ENCODE measurements at regions not wholly inside any gene's neighbourhood (a gene's known extent, or its start where the extent isn't known, plus 50 kb on each side); places are given as distances from the start of the nearest gene placed in this dataset.

- Histone ChIP-seq H3K9ac (ENCODE audit: low read depth, low read length) (no peak overlapping the region), H3K27me3 (ENCODE audit: control insufficient read depth, insufficient read depth, low read length) (no peaks in the 10 kb centered on the region), H3K36me3 (ENCODE audit: control insufficient read depth, insufficient read depth, low read length) (no peaks in the 10 kb centered on the region), H3K4me1 (ENCODE audit: control insufficient read depth, insufficient read depth, low read length) (no peaks in the 10 kb centered on the region), H3K4me3 (ENCODE audit: low read depth, low read length) (no peak overlapping the region), H3K9me3 (ENCODE audit: control insufficient read depth, insufficient read depth, low read length) (no peaks in the 10 kb centered on the region)
Observed at GRCh38 chr12:24476310-24476709, 472.6 kb downstream of the BCAT1 start.

- H3K9ac ChIP-seq (ENCODE audit: low read depth, low read length): no peak overlapping the region
- no peak overlapping the region for H3K4me3 ChIP-seq (ENCODE audit: low read depth, low read length)
- H3K9me3 ChIP-seq (ENCODE audit: control insufficient read depth, insufficient read depth, low read length): no peaks in the 10 kb centered on the region
- H3K4me1 ChIP-seq (ENCODE audit: control insufficient read depth, insufficient read depth, low read length): no peaks in the 10 kb centered on the region
- H3K36me3 ChIP-seq (ENCODE audit: control insufficient read depth, insufficient read depth, low read length): no peaks in the 10 kb centered on the region
- H3K27me3 ChIP-seq (ENCODE audit: control insufficient read depth, insufficient read depth, low read length): no peaks in the 10 kb centered on the region
Observed at GRCh38 chr12:24475337-24475736, 473.6 kb downstream of the BCAT1 start.

- Histone ChIP-seq H3K4me1 (ENCODE audit: control insufficient read depth, insufficient read depth, low read length) (no peaks in the 10 kb centered on the region), H3K9ac (ENCODE audit: low read depth, low read length) (no peak overlapping the region), H3K36me3 (ENCODE audit: control insufficient read depth, insufficient read depth, low read length) (no peaks in the 10 kb centered on the region), H3K4me3 (ENCODE audit: low read depth, low read length) (no peak overlapping the region), H3K27me3 (ENCODE audit: control insufficient read depth, insufficient read depth, low read length) (no peaks in the 10 kb centered on the region), H3K9me3 (ENCODE audit: control insufficient read depth, insufficient read depth, low read length) (no peaks in the 10 kb centered on the region)
Observed at GRCh38 chr12:24473097-24473496, 475.8 kb downstream of the BCAT1 start.

DNA sequence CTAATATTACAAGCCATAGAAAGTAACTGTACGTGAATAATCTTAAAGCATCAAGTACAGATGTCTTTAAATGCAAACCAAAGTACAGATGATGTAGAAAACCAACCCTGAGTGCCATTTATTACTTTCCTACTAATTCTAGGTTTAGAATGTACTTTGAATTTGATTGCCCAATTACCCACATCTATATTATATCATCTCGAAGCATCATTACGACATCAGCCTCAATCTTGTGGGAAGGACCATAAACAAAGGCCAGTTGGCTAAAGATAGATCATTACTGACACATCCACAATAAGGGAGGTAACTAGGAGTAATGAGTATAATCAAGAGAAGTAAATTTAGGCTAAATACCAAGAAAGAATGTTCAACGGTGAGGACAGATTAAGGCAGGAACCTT is 478.9 kb downstream of the BCAT1 start:
- Histone ChIP-seq H3K4me1 (ENCODE audit: control insufficient read depth, insufficient read depth, low read length) (no peaks in the 10 kb centered on the region), H3K9ac (ENCODE audit: low read depth, low read length) (no peak overlapping the region), H3K36me3 (ENCODE audit: control insufficient read depth, insufficient read depth, low read length) (no peaks in the 10 kb centered on the region), H3K27me3 (ENCODE audit: control insufficient read depth, insufficient read depth, low read length) (no peaks in the 10 kb centered on the region), H3K9me3 (ENCODE audit: control insufficient read depth, insufficient read depth, low read length) (no peaks in the 10 kb centered on the region), H3K4me3 (ENCODE audit: low read depth, low read length) (no peak overlapping the region)

GRCh38 chr12:24469089-24469488 is 479.8 kb downstream of the BCAT1 start:
- no peak overlapping the region for H3K9ac ChIP-seq (ENCODE audit: low read depth, low read length)
- H3K9me3 ChIP-seq (ENCODE audit: control insufficient read depth, insufficient read depth, low read length): no peaks in the 10 kb centered on the region
- no peaks in the 10 kb centered on the region for H3K4me1 ChIP-seq (ENCODE audit: control insufficient read depth, insufficient read depth, low read length)
- H3K36me3 ChIP-seq (ENCODE audit: control insufficient read depth, insufficient read depth, low read length): no peaks in the 10 kb centered on the region
- no peaks in the 10 kb centered on the region for H3K27me3 ChIP-seq (ENCODE audit: control insufficient read depth, insufficient read depth, low read length)
- H3K4me3 ChIP-seq (ENCODE audit: low read depth, low read length): no peak overlapping the region

GRCh38 chr12:24467226-24467625 is 481.7 kb downstream of the BCAT1 start:
- H3K9ac ChIP-seq (ENCODE audit: low read depth, low read length): no peak overlapping the region
- H3K27me3 ChIP-seq (ENCODE audit: control insufficient read depth, insufficient read depth, low read length): no peaks in the 10 kb centered on the region
- no peaks in the 10 kb centered on the region for H3K36me3 ChIP-seq (ENCODE audit: control insufficient read depth, insufficient read depth, low read length)
- H3K4me1 ChIP-seq (ENCODE audit: control insufficient read depth, insufficient read depth, low read length): no peaks in the 10 kb centered on the region
- no peaks in the 10 kb centered on the region for H3K9me3 ChIP-seq (ENCODE audit: control insufficient read depth, insufficient read depth, low read length)
- no peak overlapping the region for H3K4me3 ChIP-seq (ENCODE audit: low read depth, low read length)

- H3K4me1 ChIP-seq (ENCODE audit: control insufficient read depth, insufficient read depth, low read length): no peaks in the 10 kb centered on the region
- H3K36me3 ChIP-seq (ENCODE audit: control insufficient read depth, insufficient read depth, low read length): no peaks in the 10 kb centered on the region
- no peak overlapping the region for H3K4me3 ChIP-seq (ENCODE audit: low read depth, low read length)
- no peaks in the 10 kb centered on the region for H3K27me3 ChIP-seq (ENCODE audit: control insufficient read depth, insufficient read depth, low read length)
- H3K9ac ChIP-seq (ENCODE audit: low read depth, low read length): no peak overlapping the region
- H3K9me3 ChIP-seq (ENCODE audit: control insufficient read depth, insufficient read depth, low read length): no peaks in the 10 kb centered on the region
Observed at GRCh38 chr12:24463375-24463774, 485.5 kb downstream of the BCAT1 start.

DNA sequence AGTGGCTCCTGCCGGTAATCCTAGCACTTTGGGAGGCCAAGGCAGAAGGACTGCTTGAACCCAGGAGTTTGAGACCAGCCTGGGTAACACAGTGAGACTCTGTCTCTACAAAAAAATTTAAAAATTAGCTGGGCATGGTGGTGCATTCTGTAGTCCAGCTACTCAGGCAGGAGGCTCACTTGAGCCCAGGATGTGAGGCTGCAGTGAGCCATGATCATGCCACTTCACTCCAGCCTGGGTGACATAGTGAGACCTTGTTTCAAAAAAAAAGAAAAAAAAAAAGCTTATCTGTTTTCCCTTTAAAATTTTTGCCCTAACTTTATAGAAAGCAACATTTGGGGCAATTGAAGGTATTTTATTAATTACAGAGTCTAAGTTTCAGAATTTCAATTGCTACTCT is 486.0 kb downstream of the BCAT1 start:
- H3K9me3 ChIP-seq (ENCODE audit: control insufficient read depth, insufficient read depth, low read length): no peaks in the 10 kb centered on the region
- H3K4me3 ChIP-seq (ENCODE audit: low read depth, low read length): no peak overlapping the region
- H3K9ac ChIP-seq (ENCODE audit: low read depth, low read length): no peak overlapping the region
- H3K36me3 ChIP-seq (ENCODE audit: control insufficient read depth, insufficient read depth, low read length): no peaks in the 10 kb centered on the region
- no peaks in the 10 kb centered on the region for H3K27me3 ChIP-seq (ENCODE audit: control insufficient read depth, insufficient read depth, low read length)
- H3K4me1 ChIP-seq (ENCODE audit: control insufficient read depth, insufficient read depth, low read length): no peaks in the 10 kb centered on the region

GRCh38 chr12:24460506-24460905 is 488.4 kb downstream of the BCAT1 start:
- no peak overlapping the region for H3K9ac ChIP-seq (ENCODE audit: low read depth, low read length)
- H3K4me3 ChIP-seq (ENCODE audit: low read depth, low read length): no peak overlapping the region
- no peaks in the 10 kb centered on the region for H3K4me1 ChIP-seq (ENCODE audit: control insufficient read depth, insufficient read depth, low read length)
- H3K36me3 ChIP-seq (ENCODE audit: control insufficient read depth, insufficient read depth, low read length): no peaks in the 10 kb centered on the region
- H3K9me3 ChIP-seq (ENCODE audit: control insufficient read depth, insufficient read depth, low read length): no peaks in the 10 kb centered on the region
- H3K27me3 ChIP-seq (ENCODE audit: control insufficient read depth, insufficient read depth, low read length): no peaks in the 10 kb centered on the region

DNA sequence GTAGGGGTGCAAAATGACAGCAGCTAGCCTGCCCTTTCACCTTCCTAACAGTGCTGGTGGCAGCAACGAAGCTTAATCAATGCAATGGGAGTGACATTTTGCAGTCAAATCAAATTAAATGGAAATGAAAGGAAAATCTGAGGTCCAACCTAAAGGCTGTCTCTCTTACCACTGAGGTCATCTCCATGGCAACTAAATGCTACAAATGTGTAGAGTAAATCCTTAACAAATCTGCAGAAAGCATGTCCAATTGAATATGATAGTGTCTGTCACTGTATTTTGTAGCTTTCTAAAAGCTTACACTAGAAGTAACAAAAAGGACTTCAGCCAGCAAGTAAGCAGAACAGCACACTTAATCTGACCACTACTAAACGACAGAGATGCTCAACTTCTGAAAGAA is 488.8 kb downstream of the BCAT1 start:
- Histone ChIP-seq H3K36me3 (ENCODE audit: control insufficient read depth, insufficient read depth, low read length) (no peaks in the 10 kb centered on the region), H3K9me3 (ENCODE audit: control insufficient read depth, insufficient read depth, low read length) (no peaks in the 10 kb centered on the region), H3K4me3 (ENCODE audit: low read depth, low read length) (no peak overlapping the region), H3K4me1 (ENCODE audit: control insufficient read depth, insufficient read depth, low read length) (no peaks in the 10 kb centered on the region), H3K9ac (ENCODE audit: low read depth, low read length) (no peak overlapping the region), H3K27me3 (ENCODE audit: control insufficient read depth, insufficient read depth, low read length) (no peaks in the 10 kb centered on the region)

DNA sequence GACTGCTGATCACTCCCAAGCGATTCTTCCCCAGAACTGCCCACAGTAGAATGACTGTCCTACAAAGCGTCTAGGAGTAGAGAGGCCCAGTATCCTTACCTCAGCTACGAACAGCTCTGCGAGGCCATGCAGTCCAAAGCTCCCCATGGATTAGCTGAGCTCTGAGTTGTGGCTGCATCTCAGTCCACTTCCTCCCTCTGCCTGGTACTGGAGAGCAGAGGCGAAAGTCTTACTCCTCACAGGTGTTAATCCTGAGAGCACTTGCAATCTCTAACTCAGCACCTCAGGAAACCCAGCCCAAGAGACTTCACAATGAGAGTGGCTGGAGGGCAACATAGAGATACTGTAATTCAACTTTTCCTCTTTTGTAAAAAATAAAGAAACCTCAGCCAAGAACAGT is 493.1 kb downstream of the BCAT1 start:
- no peaks in the 10 kb centered on the region for H3K4me1 ChIP-seq (ENCODE audit: control insufficient read depth, insufficient read depth, low read length)
- H3K27me3 ChIP-seq (ENCODE audit: control insufficient read depth, insufficient read depth, low read length): no peaks in the 10 kb centered on the region
- H3K4me3 ChIP-seq (ENCODE audit: low read depth, low read length): no peak overlapping the region
- no peaks in the 10 kb centered on the region for H3K36me3 ChIP-seq (ENCODE audit: control insufficient read depth, insufficient read depth, low read length)
- no peaks in the 10 kb centered on the region for H3K9me3 ChIP-seq (ENCODE audit: control insufficient read depth, insufficient read depth, low read length)
- no peak overlapping the region for H3K9ac ChIP-seq (ENCODE audit: low read depth, low read length)

DNA sequence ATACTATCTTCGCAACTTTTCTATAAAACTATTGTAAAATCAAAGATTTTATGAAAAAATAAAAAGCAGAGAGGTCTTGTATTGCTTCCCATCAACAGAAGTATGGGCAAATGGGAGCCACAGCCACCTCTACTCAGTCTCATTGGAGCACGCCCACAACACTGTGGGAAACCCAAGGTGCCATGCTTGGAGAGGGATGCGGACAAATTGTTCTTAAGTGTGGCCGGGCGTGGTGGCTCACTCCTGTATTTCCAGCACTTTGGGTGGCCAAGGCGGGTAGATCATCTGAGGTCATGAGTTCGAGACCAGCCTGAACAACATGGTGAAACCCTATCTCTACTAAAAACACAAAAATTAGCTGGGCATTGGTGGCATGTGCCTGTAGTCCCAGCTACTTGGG is 498.2 kb upstream of the SOX5 start:
- Histone ChIP-seq H3K36me3 (ENCODE audit: control insufficient read depth, insufficient read depth, low read length) (no peaks in the 10 kb centered on the region), H3K4me3 (ENCODE audit: low read depth, low read length) (no peak overlapping the region), H3K9me3 (ENCODE audit: control insufficient read depth, insufficient read depth, low read length) (no peaks in the 10 kb centered on the region), H3K4me1 (ENCODE audit: control insufficient read depth, insufficient read depth, low read length) (peaks cover 3% of the 10 kb centered on the region), H3K27me3 (ENCODE audit: control insufficient read depth, insufficient read depth, low read length) (no peaks in the 10 kb centered on the region), H3K9ac (ENCODE audit: low read depth, low read length) (no peak overlapping the region)

- Histone ChIP-seq H3K27me3 (ENCODE audit: control insufficient read depth, insufficient read depth, low read length) (no peaks in the 10 kb centered on the region), H3K4me1 (ENCODE audit: control insufficient read depth, insufficient read depth, low read length) (peaks cover 3% of the 10 kb centered on the region), H3K4me3 (ENCODE audit: low read depth, low read length) (no peak overlapping the region), H3K9me3 (ENCODE audit: control insufficient read depth, insufficient read depth, low read length) (no peaks in the 10 kb centered on the region), H3K36me3 (ENCODE audit: control insufficient read depth, insufficient read depth, low read length) (no peaks in the 10 kb centered on the region), H3K9ac (ENCODE audit: low read depth, low read length) (no peak overlapping the region)
Observed at GRCh38 chr12:24446287-24446686, 496.8 kb upstream of the SOX5 start.
